Skin of body (tissue), 1 donor: ENCODE measurements at regions not wholly inside any gene's neighbourhood (a gene's known extent, or its start where the extent isn't known, plus 50 kb on each side); places are given as distances from the start of the nearest gene placed in this dataset.
"Not testable (repeated sequence)": the region's sequence is repeated elsewhere in the genome, so short reads cannot be mapped to it uniquely, and the experiment has no call there.

Experiments
- DNase-seq: peaks from one replicate; lab custom pipeline; 2025; lab: John Stamatoyannopoulos, UW

- DNase-seq = no peak
These were observed 55.3 kb upstream of the ATP1B1 start for GRCh38 chr1:169051171-169051570.

- not testable (repeated sequence) for DNase-seq
These were observed 54.3 kb upstream of the ATP1B1 start for GRCh38 chr1:169052171-169052570.

- DNase-seq = no peak
These were observed 53.8 kb upstream of the ATP1B1 start for GRCh38 chr1:169052727-169053126.

GRCh38 chr1:169053196-169053595 lies 53.3 kb upstream of the ATP1B1 start:
- no peak for DNase-seq
